ENCODE measurements at regions not wholly inside any gene's neighbourhood (a gene's known extent, or its start where the extent isn't known, plus 50 kb on each side); places are given as distances from the start of the nearest gene placed in this dataset.

DNA sequence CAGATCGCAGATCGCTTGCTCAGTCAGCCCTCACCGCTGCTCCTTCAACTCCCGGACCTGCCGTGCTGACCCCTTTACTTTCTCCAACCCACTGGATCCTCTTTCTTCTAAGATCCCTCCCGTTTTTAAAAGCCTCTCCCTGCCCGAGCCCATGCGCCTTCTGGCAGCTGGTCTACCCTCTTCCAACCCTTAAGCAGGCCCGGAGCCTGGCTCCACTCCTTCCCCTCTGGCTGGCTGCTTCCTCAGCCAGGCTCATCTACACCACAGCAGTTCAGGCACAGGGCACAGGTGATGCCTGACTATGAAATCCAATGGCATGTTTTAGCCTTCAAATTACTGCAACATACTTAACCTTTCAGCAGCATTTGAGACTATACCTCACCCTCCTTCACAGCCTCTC, 63.8 kb upstream of the PABPC3 start:
- Histone ChIP-seq H3K27me3 (ENCODE audit: insufficient read depth, low read length) (no peaks in the 10 kb centered on the region), H3K4me3 (ENCODE audit: low read length in 2 of 2) (no peak overlapping the region), H3K9me3 (ENCODE audit: control insufficient read depth in 1 of 2, low read length in 2 of 2) (no peaks in the 10 kb centered on the region), H3K36me3 (ENCODE audit: insufficient read depth, low read length) (no peaks in the 10 kb centered on the region), H3K27ac (ENCODE audit: low read depth, low read length) (no peak overlapping the region), H3K4me1 (ENCODE audit: insufficient read depth, low read length) (no peaks in the 10 kb centered on the region)
- H3K27me3 Mint-ChIP-seq = peaks cover 18 to 33% of the 10 kb centered on the region in 2 donors
- H3K9me3 Mint-ChIP-seq = no peaks in the 10 kb centered on the region
- H3K27ac Mint-ChIP-seq = no peak overlapping the region
- no peaks in the 10 kb centered on the region for H3K36me3 Mint-ChIP-seq
- DNase-seq = no peak
- CTCF ChIA-PET (ENCODE audit: partially characterized antibody) = no interaction called here
- no peaks in the 10 kb centered on the region for H3K4me1 Mint-ChIP-seq
- intact Hi-C loops (cut with micrococcal nuclease) = no loop called here
- no peak overlapping the region for H3K4me3 Mint-ChIP-seq
- POLR2A ChIA-PET (ENCODE audit: partially characterized antibody) = no interaction called here

DNA sequence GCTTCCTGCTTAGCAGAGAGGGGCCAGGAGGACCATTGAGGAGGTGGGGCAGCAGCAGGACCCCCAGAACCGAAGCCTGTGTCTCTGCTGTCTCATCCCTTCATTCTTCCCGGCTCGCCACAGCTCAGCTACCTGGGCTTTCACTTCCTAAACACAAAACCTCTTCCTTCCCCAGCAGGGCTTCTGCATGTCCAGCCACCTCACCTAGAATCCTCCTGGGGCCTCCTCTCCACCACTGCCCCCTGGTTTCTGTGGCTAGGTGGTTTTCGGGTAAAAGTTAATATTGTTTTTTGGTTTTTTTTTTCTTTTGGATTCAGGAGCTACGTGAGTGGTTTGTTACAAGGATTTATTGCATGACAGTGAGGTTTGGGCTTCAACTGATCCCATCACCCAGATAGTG, 61.8 kb upstream of the PABPC3 start:
- CTCF ChIA-PET (ENCODE audit: partially characterized antibody) = interaction anchor here (1.5 to 1.6 kb wide), 3 partner anchors 17 to 29 kb away, joined by 3 to 4 read pairs (median 4); no protein-coding TSS in a partner anchor
- POLR2A ChIA-PET (ENCODE audit: partially characterized antibody) = no interaction called here

DNA sequence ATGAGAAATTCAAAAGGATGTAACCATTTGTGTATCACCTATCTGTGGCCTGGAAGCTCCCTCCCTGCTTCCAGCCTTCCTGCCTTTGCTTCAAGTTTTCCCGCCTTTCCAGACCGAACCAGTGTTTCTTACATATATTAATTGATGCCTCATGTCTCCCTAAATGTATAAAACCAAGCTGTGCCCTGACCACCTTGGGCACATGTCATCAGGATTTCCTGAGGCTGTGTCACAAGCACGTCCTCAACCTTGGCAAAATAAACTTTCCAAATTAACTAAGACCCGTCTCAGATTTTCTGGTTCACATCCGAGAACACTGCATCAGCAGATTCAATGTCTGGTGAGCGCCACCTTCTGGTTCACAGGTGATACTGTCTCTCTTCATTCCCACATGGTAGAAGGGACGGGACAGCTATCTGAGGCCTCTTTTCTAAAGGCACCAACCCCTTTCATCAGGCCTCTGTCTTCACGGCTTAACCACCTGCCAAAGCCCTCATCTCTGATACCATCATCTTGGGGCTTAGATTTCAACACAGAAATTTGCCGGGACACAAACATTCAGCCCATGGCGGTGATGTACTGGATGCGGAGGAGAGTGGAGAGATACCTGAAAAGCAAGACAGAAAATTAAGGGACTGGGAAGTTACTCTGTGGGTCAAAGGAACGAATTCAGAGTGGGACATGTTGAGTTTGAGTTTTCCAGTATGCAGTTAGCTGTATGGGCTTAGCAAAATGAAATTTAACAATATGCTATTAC, 58.7 kb upstream of the PABPC3 start:
- Histone ChIP-seq H3K27me3 (ENCODE audit: insufficient read depth, low read length) (peaks cover 6% of the 10 kb centered on the region), H3K4me1 (ENCODE audit: insufficient read depth, low read length) (no peaks in the 10 kb centered on the region), H3K4me3 (ENCODE audit: low read length in 2 of 2) (no peak overlapping the region), H3K27ac (ENCODE audit: low read depth, low read length) (no peak overlapping the region), H3K36me3 (ENCODE audit: insufficient read depth, low read length) (no peaks in the 10 kb centered on the region), H3K9me3 (ENCODE audit: control insufficient read depth in 1 of 2, low read length in 2 of 2) (no peaks in the 10 kb centered on the region)
- peaks cover 25 to 38% of the 10 kb centered on the region in 2 donors for H3K27me3 Mint-ChIP-seq
- CTCF ChIA-PET (ENCODE audit: partially characterized antibody) = interaction anchor here (1.0 to 1.7 kb wide), 7 partner anchors 13 to 45 kb away, joined by 3 to 12 read pairs (median 4); no protein-coding TSS in a partner anchor
- H3K36me3 Mint-ChIP-seq = no peaks in the 10 kb centered on the region
- H3K9me3 Mint-ChIP-seq = no peaks in the 10 kb centered on the region
- POLR2A ChIA-PET (ENCODE audit: partially characterized antibody) = no interaction called here
- no peak overlapping the region for H3K27ac Mint-ChIP-seq
- H3K4me1 Mint-ChIP-seq = no peaks in the 10 kb centered on the region
- intact Hi-C loops (cut with micrococcal nuclease) = loop anchor here (1.0 kb wide), 2 partner anchors 32 to 42 kb away; no protein-coding TSS in a partner anchor
- DNase-seq = peak; percentile 27 to 54 (median 50)
- no peak overlapping the region for H3K4me3 Mint-ChIP-seq

More for the DNA sequence above, 61.8 kb upstream of the PABPC3 start:
- Mint-ChIP-seq H3K36me3 (no peaks in the 10 kb centered on the region), H3K9me3 (no peaks in the 10 kb centered on the region), H3K27ac (no peak overlapping the region), H3K4me3 (no peak overlapping the region), H3K27me3 (peaks cover 18 to 40% of the 10 kb centered on the region in 2 donors), H3K4me1 (no peaks in the 10 kb centered on the region)
- DNase-seq = no peak
- Histone ChIP-seq H3K9me3 (ENCODE audit: control insufficient read depth in 1 of 2, low read length in 2 of 2) (no peaks in the 10 kb centered on the region), H3K27me3 (ENCODE audit: insufficient read depth, low read length) (no peaks in the 10 kb centered on the region), H3K27ac (ENCODE audit: low read depth, low read length) (no peak overlapping the region), H3K4me3 (ENCODE audit: low read length in 2 of 2) (no peak overlapping the region), H3K4me1 (ENCODE audit: insufficient read depth, low read length) (no peaks in the 10 kb centered on the region), H3K36me3 (ENCODE audit: insufficient read depth, low read length) (no peaks in the 10 kb centered on the region)
- intact Hi-C loops (cut with micrococcal nuclease) = no loop called here

DNA sequence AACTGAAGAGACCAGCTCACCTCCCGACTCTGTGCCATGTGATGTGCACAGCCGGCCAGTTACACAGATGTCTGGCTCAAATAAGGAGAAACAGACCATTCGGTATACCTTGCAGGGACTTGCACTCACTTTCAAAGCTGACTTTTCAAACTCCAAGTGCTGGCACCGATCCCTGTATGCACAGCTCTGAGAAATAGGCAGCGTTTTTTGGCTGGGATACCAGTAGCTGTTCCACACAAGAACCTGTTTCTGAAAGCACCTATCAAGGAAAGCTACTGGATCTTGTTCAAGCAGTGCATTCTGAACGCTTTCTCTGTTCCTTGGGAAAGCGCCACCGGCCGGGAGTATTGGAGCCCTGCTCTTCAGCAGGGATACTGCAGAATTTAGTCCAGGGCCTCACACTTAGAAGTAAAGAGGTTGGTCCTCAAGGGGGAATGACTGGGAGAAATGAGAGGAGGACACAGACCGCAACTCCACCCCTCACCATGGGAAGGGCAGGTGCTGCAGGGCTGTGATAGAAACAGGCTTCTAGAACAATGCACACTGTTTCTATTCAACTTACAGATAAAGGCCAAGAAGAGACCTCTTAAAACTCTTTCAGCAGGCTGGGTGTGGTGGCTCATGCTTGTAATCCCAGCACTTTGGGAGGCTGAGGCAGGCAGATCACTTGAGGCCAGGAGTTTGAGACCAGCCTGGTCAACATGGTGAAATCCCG, 53.6 kb upstream of the PABPC3 start:
- POLR2A ChIA-PET (ENCODE audit: partially characterized antibody) = no interaction called here
- H3K36me3 Mint-ChIP-seq = no peaks in the 10 kb centered on the region

DNA sequence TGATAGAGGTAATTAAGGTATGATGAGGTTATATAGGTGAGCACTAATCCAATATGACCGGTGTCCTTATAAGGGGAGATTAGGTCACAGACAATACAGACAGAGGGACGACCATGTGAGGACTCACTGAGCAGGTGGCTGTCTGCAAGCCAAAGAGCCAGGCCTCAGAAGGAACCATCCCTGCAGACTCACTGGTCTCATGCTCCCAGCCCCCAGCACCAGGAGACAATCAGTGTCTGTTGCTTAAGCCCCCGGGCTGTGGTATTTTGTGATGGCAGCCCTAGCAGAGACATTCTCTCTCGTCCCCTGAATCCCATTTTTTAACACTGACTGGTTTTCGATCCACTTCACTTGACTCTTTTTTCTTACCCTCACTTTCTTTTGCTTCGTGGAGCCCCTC, 51.9 kb upstream of the PABPC3 start:
- intact Hi-C loops (cut with micrococcal nuclease) = no loop called here
- Mint-ChIP-seq H3K36me3 (no peaks in the 10 kb centered on the region), H3K9me3 (peaks cover 0 to 6% (median 0%) of the 10 kb centered on the region in 8 donors), H3K4me1 (peaks cover 2 to 12% (median 6%) of the 10 kb centered on the region in 4 donors), H3K27ac (no peak overlapping the region), H3K27me3 (peaks cover 44 to 48% of the 10 kb centered on the region in 2 donors), H3K4me3 (no peak overlapping the region)
- Histone ChIP-seq H3K36me3 (ENCODE audit: insufficient read depth, low read length) (no peaks in the 10 kb centered on the region), H3K27ac (ENCODE audit: low read depth, low read length) (no peak overlapping the region), H3K27me3 (ENCODE audit: insufficient read depth, low read length) (peaks cover 18% of the 10 kb centered on the region), H3K4me1 (ENCODE audit: insufficient read depth, low read length) (no peaks in the 10 kb centered on the region), H3K9me3 (ENCODE audit: control insufficient read depth in 1 of 2, low read length in 2 of 2) (no peaks in the 10 kb centered on the region), H3K4me3 (ENCODE audit: low read length in 2 of 2) (no peak overlapping the region)
- CTCF ChIA-PET (ENCODE audit: partially characterized antibody) = no interaction called here
- no peak for DNase-seq
- POLR2A ChIA-PET (ENCODE audit: partially characterized antibody) = no interaction called here

More for the DNA sequence above, 53.6 kb upstream of the PABPC3 start:
- Mint-ChIP-seq H3K4me3 (no peak overlapping the region), H3K4me1 (peaks cover 0 to 9% (median 4%) of the 10 kb centered on the region in 4 donors), H3K27ac (no peak overlapping the region), H3K9me3 (peaks cover 0 to 2% (median 0%) of the 10 kb centered on the region in 8 donors), H3K27me3 (peaks cover 33 to 40% of the 10 kb centered on the region in 2 donors)
- H3K27me3 ChIP-seq (ENCODE audit: insufficient read depth, low read length) = peaks cover 13% of the 10 kb centered on the region
- intact Hi-C loops (cut with micrococcal nuclease) = no loop called here
- no peaks in the 10 kb centered on the region for H3K9me3 ChIP-seq (ENCODE audit: control insufficient read depth in 1 of 2, low read length in 2 of 2)
- H3K27ac ChIP-seq (ENCODE audit: low read depth, low read length) = no peak overlapping the region
- DNase-seq = no peak
- H3K4me1 ChIP-seq (ENCODE audit: insufficient read depth, low read length) = no peaks in the 10 kb centered on the region
- CTCF ChIA-PET (ENCODE audit: partially characterized antibody) = no interaction called here
- no peak overlapping the region for H3K4me3 ChIP-seq (ENCODE audit: low read length in 2 of 2)
- no peaks in the 10 kb centered on the region for H3K36me3 ChIP-seq (ENCODE audit: insufficient read depth, low read length)

Data from CD4-positive, alpha-beta memory T cell (primary cell).